Activated T-cell treated with anti-CD3 and anti-CD28 coated beads for 48 hours (primary cell): ENCODE measurements at regions not wholly inside any gene's neighbourhood (a gene's known extent, or its start where the extent isn't known, plus 50 kb on each side); places are given as distances from the start of the nearest gene placed in this dataset.
"Not testable (repeated sequence)": the region's sequence is repeated elsewhere in the genome, so short reads cannot be mapped to it uniquely, and the experiment has no call there.

ENCODE experiments used
- DNase-seq: peaks from one replicate; pipeline ENCODE4 v3.0.0-alpha.2; 2020; ENCODE audit warnings: low read depth

DNA sequence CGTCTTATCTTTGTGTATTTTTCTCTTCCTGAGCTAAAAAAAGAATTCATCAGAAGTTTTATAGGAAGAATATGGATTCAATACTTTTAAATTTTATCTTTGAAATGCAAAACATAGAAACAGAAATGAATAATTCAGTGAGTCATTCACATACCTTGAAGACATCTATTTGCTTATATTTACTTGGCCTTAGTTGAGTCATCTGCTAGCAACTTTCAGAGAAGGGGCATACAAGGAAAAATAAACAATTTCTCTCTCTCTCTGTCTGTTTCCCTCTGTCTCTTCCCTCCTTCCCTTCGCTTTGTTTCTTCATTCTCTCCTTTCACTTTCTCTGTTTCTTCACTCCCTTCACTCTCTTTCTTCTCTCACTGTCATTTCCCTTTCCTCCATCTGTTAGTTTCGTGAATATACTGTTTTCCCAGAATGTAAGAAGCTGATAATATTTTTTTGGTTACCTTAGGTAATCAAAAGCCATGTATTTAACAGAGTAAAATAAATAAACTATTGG is 477.2 kb downstream of the BRINP3 start:
- no peak for DNase-seq

DNA sequence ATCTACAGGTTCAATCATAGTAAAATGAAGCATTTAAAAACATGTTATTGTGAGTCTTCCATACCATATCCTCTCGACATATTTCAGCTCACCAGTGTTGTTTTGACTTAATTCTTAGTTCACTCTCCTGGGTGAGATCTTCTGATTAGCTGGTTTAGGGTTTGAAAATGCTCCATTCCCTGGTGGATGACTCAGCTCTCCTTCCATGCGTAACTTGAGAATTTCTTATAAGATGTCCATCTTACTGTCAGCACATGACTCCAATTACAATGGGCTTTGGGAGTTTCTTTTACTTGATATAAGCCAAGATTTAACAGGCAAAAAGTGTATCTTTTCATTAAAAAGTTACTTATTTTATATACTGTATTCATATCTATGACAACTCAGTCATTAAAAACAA is 476.5 kb downstream of the BRINP3 start:
- no peak for DNase-seq

DNA sequence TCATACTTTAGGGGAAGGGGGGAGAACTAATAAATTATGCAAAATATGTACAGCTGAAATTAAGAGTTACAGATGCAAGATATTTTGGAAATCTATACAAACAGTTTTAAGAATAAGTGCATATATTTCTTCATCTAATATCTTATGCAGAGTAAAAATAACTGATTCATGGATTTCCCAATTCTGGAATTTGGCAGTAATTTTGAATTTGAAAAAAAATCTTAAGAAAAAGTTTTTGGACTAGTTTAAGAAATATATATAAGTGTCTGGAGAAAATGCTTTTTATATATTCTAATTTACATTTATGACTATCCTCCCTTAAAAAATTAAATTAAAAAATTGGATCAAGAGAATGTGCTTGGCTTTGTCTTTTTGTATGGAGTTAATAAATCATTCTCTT is 474.3 kb downstream of the BRINP3 start:
- DNase-seq, result no peak

DNA sequence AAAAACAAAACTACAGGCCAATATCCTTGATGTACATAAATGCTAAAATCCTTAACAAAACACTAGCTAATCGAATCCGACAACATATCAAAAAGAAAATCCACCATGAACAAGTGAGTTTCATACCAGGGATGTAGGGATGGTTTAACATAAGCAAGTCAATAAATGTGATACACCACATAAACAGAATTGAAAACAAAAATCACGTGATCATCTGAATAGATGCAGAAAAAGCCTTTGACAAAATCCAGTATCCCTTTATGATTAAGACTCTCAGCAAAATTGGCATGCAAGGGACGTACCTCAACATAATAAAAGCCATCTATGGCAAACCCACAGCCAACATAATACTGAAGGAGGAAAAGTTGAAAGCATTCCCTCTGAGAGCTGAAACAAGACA is 466.1 kb downstream of the BRINP3 start:
- no peak for DNase-seq

DNA sequence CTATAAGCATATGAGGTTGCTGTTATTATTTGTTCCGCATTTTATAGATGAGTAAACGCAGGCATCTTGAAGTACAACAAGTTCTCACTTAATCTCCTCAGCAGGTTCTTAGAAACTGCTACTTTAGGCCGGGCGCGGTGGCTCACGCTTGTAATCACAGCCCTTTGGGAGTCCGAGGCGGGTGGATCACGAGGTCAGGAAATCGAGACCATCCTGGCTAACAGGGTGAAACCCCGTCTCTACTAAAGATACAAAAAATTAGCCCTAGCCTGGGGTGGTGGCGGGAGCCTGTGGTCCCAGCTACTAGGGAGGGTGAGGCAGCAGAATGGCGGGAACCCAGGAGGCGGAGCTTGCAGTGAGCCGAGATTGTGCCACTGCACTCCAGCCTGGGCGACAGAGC is 458.5 kb downstream of the BRINP3 start:
- not testable (repeated sequence) for DNase-seq

DNA sequence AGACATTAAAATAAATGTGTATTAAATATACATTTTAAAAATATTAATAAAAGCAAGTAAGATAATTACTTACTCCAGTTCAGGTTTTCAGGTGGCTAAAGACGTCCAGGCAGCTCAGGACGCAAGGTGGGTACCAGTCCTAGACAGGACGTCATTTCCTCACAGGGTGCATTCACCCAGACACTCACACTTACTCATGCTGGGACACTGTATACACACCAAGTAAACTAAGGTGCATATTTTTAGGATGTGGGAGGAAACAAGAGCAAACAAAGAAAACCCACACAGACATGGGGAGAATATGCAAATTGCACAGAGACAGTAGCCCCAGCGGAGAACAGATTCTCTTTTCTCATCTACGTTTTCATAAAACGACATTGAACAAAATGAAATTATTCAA is 457.9 kb downstream of the BRINP3 start:
- no peak for DNase-seq

DNA sequence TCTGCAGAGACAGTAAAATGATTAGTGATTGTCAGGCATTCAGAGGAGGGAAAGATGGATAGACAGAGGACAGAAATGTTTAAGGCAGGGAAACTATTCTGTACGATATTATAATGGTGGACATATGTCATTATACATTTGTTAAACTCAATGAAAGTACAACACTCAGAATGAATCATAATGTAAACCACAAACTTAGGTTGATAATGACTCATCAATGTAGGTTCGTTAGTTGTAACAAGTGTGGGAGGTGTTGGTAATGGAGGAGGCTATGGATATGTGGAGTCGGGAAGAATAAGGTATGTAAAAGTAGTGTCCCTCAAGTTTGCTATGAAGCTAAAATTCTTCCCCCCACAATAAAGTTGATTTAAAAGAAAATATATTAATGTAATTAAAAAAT is 455.0 kb downstream of the BRINP3 start:
- DNase-seq, result no peak

DNA sequence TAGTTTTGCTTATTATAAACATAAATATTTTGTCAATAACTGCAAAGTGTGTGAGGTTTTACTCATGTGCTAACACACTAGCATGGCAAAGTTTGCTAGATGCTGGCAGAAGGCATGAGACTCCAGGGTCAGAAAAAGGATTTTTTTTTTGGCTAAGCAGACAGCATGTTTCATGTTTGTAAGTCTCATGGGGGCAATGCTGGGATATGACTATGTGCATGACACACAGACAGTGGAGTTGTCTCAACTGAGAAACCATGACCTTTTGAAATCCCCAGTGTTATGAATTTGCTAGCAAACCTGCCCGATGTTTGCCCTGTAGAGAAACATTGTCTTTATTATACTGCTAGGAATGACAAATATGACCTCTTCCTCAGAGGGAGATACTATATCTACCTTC is 448.2 kb downstream of the BRINP3 start:
- no peak for DNase-seq

DNA sequence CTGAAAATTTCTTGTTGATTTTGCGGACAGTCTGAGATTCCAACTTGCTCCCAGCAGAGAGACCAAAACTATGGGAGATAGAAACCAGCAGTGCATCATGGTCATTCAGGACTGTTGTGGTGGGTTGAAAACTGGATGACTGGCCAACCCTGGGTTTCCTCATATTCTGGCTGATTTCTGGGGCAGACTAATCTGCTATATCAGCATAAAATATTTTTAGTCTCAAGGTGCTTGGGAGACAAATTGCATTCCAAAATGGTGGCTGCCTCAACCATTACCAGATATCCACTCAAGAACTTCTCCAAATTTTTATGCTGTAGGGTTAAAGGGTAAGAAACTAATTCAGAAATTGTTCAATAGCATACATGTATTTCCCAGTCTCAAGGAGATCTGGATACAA is 434.0 kb downstream of the BRINP3 start:
- no peak for DNase-seq

DNA sequence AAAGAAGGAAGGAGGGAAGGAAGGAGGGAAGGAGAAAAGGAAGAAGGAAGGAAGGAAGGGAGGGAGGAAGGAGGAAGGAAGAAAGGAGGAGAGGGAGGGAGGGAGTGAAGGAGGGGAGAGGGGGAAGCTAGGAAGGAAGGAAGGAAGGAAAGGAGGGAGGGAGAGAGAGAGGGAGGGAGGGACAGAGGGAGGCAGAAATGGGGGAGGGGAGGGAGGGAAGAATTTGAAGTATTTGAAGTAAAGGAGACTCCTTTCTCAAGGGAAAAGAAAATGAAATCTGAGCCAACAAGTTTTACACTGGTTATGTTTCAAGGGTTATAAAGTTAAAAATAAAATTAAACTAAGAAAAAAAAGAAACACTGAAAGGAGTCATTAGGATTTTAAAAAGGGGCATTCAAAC is 431.4 kb downstream of the BRINP3 start:
- no peak for DNase-seq
